GM23338 (cell line): ENCODE measurements at regions not wholly inside any gene's neighbourhood (a gene's known extent, or its start where the extent isn't known, plus 50 kb on each side); places are given as distances from the start of the nearest gene placed in this dataset.
"Not testable (repeated sequence)": the region's sequence is repeated elsewhere in the genome, so short reads cannot be mapped to it uniquely, and the experiment has no call there.

Experiments
- EZH2 ChIP-seq: fragments of 200-600 bp; sonication (generic); IDR thresholded peaks from one replicate; pipeline ENCODE4 v1.8.0; 2017; ENCODE audit warnings: antibody characterized with exemption, mild to moderate bottlenecking, low read depth; ENCODE audit not compliant: unreplicated experiment
- EZH2phosphoT487 ChIP-seq: fragments of 200-600 bp; sonication (generic); IDR thresholded peaks from one replicate; pipeline ENCODE4 v1.8.1; 2018; ENCODE audit warnings: antibody characterized with exemption; ENCODE audit not compliant: unreplicated experiment
- STAT1 ChIP-seq: IDR thresholded peaks from one replicate; pipeline ENCODE4 v1.6.1; 2016; ENCODE audit warnings: antibody characterized with exemption; ENCODE audit not compliant: unreplicated experiment
- TF ChIP-seq, protein P1 (sequence below), 2 experiments: fragments of 200-600 bp in 1 of 2; sonication (generic) in 1 of 2; conservative IDR thresholded peaks; 2 replicates each; pipeline versions ENCODE4 v1.5.1 to v1.6.1; 2016 to 2017; ENCODE audit warnings: antibody characterized with exemption in 2 of 2, low read depth in 2 of 2, mild to moderate bottlenecking in 2 of 2, moderate library complexity in 1 of 2

DNA sequence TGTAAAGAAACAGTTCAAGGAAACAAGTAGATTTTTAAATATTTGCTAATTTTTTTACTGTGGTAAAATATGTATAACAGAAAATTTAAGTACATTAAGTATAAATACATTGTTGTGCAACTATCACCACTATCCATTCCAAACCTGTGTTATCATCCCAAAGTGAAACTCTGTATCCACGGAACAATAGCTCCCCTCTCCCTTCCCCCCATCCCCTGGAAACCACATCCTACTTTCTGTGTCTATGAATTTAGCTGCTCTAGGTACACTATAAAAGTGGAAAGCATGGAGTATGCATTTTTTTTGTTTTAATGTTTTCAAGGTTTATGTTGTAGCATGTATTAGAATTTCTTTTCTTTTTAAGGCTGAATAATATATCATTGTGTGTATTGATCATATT is 304.4 kb downstream of the CACNA1B start:
- not testable (repeated sequence) for TF ChIP-seq STAT1, EZH2phosphoT487, EZH2
- TF ChIP-seq, protein P1, sequence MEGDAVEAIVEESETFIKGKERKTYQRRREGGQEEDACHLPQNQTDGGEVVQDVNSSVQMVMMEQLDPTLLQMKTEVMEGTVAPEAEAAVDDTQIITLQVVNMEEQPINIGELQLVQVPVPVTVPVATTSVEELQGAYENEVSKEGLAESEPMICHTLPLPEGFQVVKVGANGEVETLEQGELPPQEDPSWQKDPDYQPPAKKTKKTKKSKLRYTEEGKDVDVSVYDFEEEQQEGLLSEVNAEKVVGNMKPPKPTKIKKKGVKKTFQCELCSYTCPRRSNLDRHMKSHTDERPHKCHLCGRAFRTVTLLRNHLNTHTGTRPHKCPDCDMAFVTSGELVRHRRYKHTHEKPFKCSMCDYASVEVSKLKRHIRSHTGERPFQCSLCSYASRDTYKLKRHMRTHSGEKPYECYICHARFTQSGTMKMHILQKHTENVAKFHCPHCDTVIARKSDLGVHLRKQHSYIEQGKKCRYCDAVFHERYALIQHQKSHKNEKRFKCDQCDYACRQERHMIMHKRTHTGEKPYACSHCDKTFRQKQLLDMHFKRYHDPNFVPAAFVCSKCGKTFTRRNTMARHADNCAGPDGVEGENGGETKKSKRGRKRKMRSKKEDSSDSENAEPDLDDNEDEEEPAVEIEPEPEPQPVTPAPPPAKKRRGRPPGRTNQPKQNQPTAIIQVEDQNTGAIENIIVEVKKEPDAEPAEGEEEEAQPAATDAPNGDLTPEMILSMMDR (conservative IDR thresholded peaks at IDR 0.05; ENCODE audit: low read depth in 2 of 2) = not testable (repeated sequence)
